NCI-H1105 (cell line): ENCODE measurements at regions not wholly inside any gene's neighbourhood (a gene's known extent, or its start where the extent isn't known, plus 50 kb on each side); places are given as distances from the start of the nearest gene placed in this dataset.

Experiments
- DNase-seq: peaks from one replicate; lab custom pipeline; 2025; lab: John Stamatoyannopoulos, UW

- no peak for DNase-seq
Measured at GRCh38 chr7:25886387-25887240, 265.4 kb upstream of the NFE2L3 start.

DNA sequence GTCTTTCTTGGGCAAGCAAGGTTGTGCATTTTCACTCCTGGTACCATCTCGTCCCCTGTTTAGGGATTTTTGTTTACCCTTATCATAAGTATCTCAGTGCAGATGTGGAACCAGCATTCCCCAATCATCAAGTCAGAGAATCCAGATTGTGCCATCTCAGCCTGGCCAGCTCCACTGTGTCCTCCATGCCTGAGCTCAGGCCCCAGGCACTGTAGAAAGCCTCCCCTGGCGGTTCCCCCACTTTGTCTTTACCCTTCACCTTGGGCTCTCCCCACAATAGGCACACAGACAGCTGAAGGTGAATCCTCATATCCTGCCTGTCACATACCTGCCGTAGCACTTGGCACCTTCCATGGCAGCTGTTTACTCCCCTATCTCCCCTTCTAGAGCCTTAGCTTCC lies 264.7 kb upstream of the NFE2L3 start:
- DNase-seq = no peak

DNA sequence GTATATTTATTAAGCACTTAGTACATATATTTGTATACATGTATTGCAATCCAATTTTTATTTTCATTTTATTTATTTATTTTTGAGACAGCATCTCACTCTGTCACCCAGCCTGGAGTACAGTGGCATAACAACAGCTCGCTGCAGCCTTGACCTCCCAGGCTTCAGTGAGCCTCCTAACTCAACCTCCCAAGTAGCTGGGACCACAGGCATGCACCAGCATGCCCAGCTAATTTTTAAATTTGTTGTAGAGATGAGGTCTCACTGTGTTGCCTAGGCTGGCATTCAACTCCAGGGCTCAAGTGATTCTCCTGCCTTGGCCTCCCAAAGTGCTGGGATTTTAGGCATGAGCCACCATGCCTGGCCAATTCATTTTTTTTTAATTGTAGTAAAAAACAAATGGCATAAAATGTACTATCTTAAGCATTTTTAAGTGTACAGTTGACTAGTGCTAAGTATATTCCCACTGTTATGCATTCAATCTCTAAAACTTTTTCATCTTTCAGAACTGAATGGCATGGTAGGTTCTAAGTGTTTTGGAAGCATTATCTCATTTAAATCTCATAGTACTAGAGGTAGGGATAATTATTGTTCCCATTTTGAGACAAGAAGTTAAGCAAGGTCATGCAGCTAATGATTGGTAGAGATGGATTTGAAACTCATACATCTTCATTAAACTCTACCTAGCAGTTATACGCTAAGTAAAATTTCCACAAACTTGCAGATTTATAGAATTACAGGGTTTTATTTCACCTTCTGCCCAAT lies 264.0 kb upstream of the NFE2L3 start:
- DNase-seq = no peak

GRCh38 chr7:25889765-25890164 lies 262.2 kb upstream of the NFE2L3 start:
- DNase-seq = no peak

- DNase-seq = no peak
Measured at GRCh38 chr7:25891591-25891990, 260.4 kb upstream of the NFE2L3 start.

GRCh38 chr7:25893436-25893835 lies 258.6 kb upstream of the NFE2L3 start:
- no peak for DNase-seq

- DNase-seq = no peak
Measured at GRCh38 chr7:25894002-25894901, 257.7 kb upstream of the NFE2L3 start.

DNA sequence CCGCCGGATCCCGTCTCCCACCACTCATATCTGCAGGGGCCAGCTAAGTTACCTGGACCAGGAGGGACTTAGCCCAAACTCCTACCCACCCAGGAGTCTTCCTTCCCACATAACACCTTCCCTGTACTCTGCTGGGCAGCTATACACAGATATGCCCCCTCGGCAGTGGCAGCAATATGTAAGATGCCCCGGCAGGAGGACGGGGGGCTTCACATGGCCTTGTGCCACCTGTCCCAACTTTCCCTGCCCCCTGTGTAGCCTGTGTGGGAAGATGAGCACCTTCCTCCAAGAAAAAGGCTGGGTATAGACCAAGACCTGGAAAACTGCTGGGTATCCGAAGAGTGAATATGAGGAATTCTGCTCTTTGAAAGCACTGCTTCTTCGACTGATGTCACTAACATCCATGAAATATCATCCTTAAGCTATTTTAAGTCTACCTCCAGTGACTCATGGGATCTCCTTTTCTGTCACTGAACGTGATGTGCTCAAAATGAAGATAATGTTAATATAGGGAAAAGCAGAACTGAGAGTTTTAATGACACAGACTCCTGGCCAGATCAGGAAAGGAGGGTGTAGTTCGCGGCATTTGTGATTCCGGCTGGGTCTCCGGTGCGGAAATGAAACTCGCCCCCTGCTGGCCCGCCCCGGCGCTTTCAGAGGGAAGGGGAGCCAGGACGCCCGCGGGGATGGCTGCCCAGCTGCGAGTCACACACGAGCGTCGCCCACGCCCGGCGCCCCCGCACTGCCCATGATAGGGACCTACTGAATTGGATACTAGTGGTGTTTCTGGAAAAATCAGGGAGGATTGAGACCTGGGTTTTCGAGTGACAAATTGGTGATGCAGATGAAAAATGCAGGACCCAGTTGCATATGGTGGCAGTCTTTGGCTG lies 256.9 kb upstream of the NFE2L3 start:
- peak; percentile 50 for DNase-seq

GRCh38 chr7:25895792-25896171 lies 256.2 kb upstream of the NFE2L3 start:
- DNase-seq = no peak

- DNase-seq = no peak
Measured at GRCh38 chr7:25897261-25897782, 254.7 kb upstream of the NFE2L3 start.

GRCh38 chr7:25900245-25900644 lies 251.8 kb upstream of the NFE2L3 start:
- no peak for DNase-seq

DNA sequence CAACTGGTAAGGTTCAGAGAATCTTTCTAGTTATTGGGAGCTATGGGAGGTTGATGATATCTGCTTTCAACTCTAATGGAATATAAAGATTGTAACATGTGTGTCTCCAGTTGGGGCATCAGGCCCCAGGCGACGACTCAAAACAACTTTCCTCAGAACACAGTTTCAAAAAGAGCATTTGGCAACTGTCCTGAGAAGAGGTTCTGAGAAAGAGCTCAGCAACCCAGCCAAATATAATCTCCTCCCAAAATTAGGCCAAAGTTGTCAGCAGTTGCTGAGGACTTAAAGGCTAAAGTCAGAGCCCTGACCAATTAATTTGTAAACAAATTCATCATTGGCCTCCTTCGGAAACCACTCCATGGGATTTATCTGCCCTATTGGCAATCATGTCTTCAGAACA lies 251.1 kb upstream of the NFE2L3 start:
- DNase-seq = no peak

GRCh38 chr7:25901658-25902057 lies 250.3 kb upstream of the NFE2L3 start:
- no peak for DNase-seq

- DNase-seq = peak; percentile 15
Measured at GRCh38 chr7:25906003-25906402, 246.0 kb upstream of the NFE2L3 start.

DNA sequence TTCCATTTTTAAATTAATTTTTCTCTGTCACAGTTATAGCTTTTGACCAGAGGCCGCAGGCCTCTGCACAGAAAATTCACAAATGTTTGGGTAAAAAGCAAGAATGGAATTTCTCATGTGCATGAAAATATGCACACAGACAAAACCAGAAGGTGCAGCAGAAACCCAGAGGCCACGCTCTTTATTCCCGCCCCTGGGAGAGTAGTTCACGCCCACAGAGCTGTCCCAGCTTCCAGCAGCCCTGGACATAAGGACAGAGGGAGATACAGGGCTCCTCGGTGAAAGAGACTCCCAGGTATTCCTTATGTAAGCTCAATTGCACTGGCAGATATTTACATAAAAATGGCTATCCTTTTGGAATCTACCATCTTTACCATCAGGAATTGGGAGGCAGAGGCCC lies 245.2 kb upstream of the NFE2L3 start:
- DNase-seq = no peak

- DNase-seq = no peak
Measured at GRCh38 chr7:25907214-25907613, 244.8 kb upstream of the NFE2L3 start.

GRCh38 chr7:25907731-25908130 lies 244.3 kb upstream of the NFE2L3 start:
- no peak for DNase-seq

DNA sequence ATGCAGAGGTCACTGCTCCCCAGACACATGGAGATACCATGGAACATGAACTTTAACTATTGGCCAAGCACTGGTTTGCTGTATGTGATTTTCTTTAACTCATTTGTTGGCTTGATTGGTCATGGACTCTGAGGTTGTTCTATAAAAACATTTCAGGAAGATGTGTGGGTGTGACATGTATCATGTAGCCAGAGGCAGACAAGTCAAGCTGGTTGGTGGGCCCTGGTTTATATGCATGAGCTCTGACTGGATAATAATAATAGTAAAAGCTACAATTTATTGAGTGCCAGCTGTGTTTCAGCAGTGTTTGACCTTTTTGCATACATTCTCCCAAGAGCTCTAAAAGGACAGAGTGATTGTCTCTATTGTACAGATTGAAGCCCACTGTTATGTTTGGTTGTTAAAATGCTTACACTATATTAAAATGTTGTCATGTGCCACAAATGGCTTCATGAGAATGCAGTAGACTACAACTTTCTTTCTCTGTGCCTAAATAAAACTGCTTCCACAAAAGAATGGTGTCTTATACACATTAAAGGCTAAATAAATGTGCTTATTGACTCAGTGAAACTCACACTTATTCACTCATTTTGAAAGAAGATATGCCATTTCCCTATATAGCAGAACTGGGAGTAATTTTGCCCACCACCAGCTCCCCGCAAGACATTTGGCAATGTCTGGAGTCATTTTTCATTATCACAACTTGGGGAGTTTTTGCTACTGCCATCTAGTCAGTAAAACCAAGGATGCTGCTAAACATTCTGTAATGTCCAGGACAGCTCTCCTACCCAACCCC lies 243.6 kb upstream of the NFE2L3 start:
- no peak for DNase-seq

DNA sequence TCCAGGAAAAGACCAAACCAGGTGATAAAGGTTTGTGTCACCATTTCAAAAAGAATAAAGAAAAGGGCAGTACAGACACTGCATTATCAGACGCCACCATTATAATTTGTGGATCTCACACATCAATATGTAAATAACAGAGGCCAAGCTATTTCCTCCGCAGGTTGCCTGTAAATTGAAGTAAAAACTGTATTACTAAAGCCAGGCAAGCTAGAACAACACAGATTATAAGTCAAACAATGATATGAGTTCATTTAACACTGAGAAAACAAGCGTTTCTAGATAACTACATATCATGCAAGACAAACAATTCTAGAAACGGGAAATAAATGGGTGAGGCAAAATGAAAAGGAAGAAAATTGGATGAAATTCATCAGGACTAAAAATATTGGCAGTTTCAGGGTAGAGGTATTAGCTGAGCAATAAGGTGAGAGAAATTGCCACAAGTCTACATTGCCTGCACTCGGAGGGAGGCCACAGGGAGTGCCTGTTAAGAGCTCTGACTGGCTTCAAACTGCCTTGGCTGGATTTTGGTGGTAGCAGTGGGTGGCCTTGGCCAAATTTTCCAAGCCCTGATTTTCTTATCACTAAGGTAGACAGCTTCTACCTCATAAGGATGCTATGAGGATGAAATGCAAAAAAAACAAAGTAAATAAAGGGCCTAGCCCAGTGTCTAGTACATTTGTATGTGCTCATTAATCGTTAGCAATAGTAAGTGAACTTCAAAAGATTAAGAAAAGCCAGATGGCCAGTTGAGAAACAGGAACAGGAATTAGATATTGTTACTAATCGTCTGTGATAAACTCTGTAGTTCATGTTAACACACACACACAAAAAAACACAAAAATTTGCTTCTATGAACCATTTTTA lies 240.0 kb upstream of the NFE2L3 start:
- DNase-seq = no peak
